GM12874 (cell line): ENCODE measurements at regions not wholly inside any gene's neighbourhood (a gene's known extent, or its start where the extent isn't known, plus 50 kb on each side); places are given as distances from the start of the nearest gene placed in this dataset.

Experiments
- CTCF ChIP-seq: IDR thresholded peaks from 2 replicates; pipeline ENCODE4 v1.5.1; 2011; ENCODE audit warnings: low read depth, mild to moderate bottlenecking, control low read depth, low read length, moderate library complexity; ENCODE audit not compliant: insufficient read depth

- TF ChIP-seq CTCF: no peak
Measured at GRCh38 chr2:194917519-194917918, 739.5 kb upstream of the SLC39A10 start.

GRCh38 chr2:194915485-194915884, 741.5 kb upstream of the SLC39A10 start:
- TF ChIP-seq CTCF: no peak

- no peak for TF ChIP-seq CTCF
Measured at GRCh38 chr2:194907569-194907968, 749.5 kb upstream of the SLC39A10 start.

GRCh38 chr2:194896871-194897270, 760.2 kb upstream of the SLC39A10 start:
- TF ChIP-seq CTCF: no peak

GRCh38 chr2:194883711-194884110, 773.3 kb upstream of the SLC39A10 start:
- TF ChIP-seq CTCF: no peak

GRCh38 chr2:194870974-194871535, 786.0 kb upstream of the SLC39A10 start:
- TF ChIP-seq CTCF: no peak

GRCh38 chr2:194867328-194867727, 789.7 kb upstream of the SLC39A10 start:
- peak; percentile 28; the same call in 1 of the 2 replicates for TF ChIP-seq CTCF
